ENCODE measurements at regions not wholly inside any gene's neighbourhood (a gene's known extent, or its start where the extent isn't known, plus 50 kb on each side); places are given as distances from the start of the nearest gene placed in this dataset.

GRCh38 chr10:129140921-129141885, 325.8 kb upstream of the MGMT start:
- DNase-seq: no peak

- DNase-seq: no peak
Observed at GRCh38 chr10:129151281-129151680, 315.8 kb upstream of the MGMT start.

GRCh38 chr10:129156406-129156805, 310.6 kb upstream of the MGMT start:
- no peak for DNase-seq

GRCh38 chr10:129157185-129157584, 309.9 kb upstream of the MGMT start:
- no peak for DNase-seq

GRCh38 chr10:129161150-129161549, 305.9 kb upstream of the MGMT start:
- DNase-seq: no peak

- DNase-seq: no peak
Observed at GRCh38 chr10:129163531-129163930, 303.5 kb upstream of the MGMT start.

GRCh38 chr10:129165076-129165720, 301.8 kb upstream of the MGMT start:
- no peak for DNase-seq

- DNase-seq: no peak
Observed at GRCh38 chr10:129165770-129166169, 301.3 kb upstream of the MGMT start.

GRCh38 chr10:129168660-129169059, 298.4 kb upstream of the MGMT start:
- no peak for DNase-seq

GRCh38 chr10:129169115-129169514, 297.9 kb upstream of the MGMT start:
- DNase-seq: no peak

- DNase-seq: no peak
Observed at GRCh38 chr10:129170812-129171211, 296.2 kb upstream of the MGMT start.

- DNase-seq: no peak
Observed at GRCh38 chr10:129171812-129172211, 295.2 kb upstream of the MGMT start.

- DNase-seq: no peak
Observed at GRCh38 chr10:129174232-129175014, 292.6 kb upstream of the MGMT start.

- no peak for DNase-seq
Observed at GRCh38 chr10:129179245-129179971, 287.6 kb upstream of the MGMT start.

GRCh38 chr10:129179972-129180678, 286.9 kb upstream of the MGMT start:
- no peak for DNase-seq

- no peak for DNase-seq
Observed at GRCh38 chr10:129184196-129184595, 282.8 kb upstream of the MGMT start.

- no peak for DNase-seq
Observed at GRCh38 chr10:129187331-129187730, 279.7 kb upstream of the MGMT start.

GRCh38 chr10:129191797-129192196, 275.2 kb upstream of the MGMT start:
- DNase-seq: no peak

GRCh38 chr10:129192344-129193128, 274.5 kb upstream of the MGMT start:
- DNase-seq: no peak

GRCh38 chr10:129193148-129193547, 273.9 kb upstream of the MGMT start:
- DNase-seq: no peak

- DNase-seq: no peak
Observed at GRCh38 chr10:129194181-129194870, 272.7 kb upstream of the MGMT start.

Measured in EL (cell line).